Hepatocyte (in vitro differentiated cells): ENCODE measurements at regions not wholly inside any gene's neighbourhood (a gene's known extent, or its start where the extent isn't known, plus 50 kb on each side); places are given as distances from the start of the nearest gene placed in this dataset.

Source experiments
- DNase-seq: peaks from one replicate; pipeline ENCODE4 v3.0.0-alpha.2; 2016; ENCODE audit warnings: low spot score
- H2AFZ ChIP-seq: fragments of 200-600 bp; sonication (generic); 2 replicates; pipeline ENCODE4 v1.6.0; 2016; ENCODE audit warnings: antibody characterized with exemption, mild to moderate bottlenecking
- H3K27ac ChIP-seq: fragments of 200-600 bp; sonication (generic); 2 replicates; pipeline ENCODE4 v1.5.1; 2016; ENCODE audit warnings: mild to moderate bottlenecking
- H3K27me3 ChIP-seq: fragments of 200-600 bp; sonication (generic); 2 replicates; pipeline ENCODE4 v1.6.1; 2016
- H3K36me3 ChIP-seq: fragments of 200-600 bp; sonication (generic); replicated peaks from 2 replicates; pipeline ENCODE4 v1.5.1; 2016; ENCODE audit warnings: low read depth; ENCODE audit not compliant: insufficient read depth
- H3K4me1 ChIP-seq: fragments of 200-600 bp; sonication (generic); 2 replicates; pipeline ENCODE4 v1.5.1; 2016; ENCODE audit warnings: mild to moderate bottlenecking, moderate library complexity; ENCODE audit not compliant: insufficient read depth
- H3K4me2 ChIP-seq: fragments of 200-600 bp; sonication (generic); 2 replicates; pipeline ENCODE4 v1.6.0; 2016
- H3K4me3 ChIP-seq: fragments of 200-600 bp; sonication (generic); 2 replicates; pipeline ENCODE4 v1.5.1; 2016; ENCODE audit warnings: mild to moderate bottlenecking
- H3K79me2 ChIP-seq: fragments of 200-600 bp; sonication (generic); 2 replicates; pipeline ENCODE4 v1.6.0; 2017; ENCODE audit warnings: mild to moderate bottlenecking
- H3K9me2 ChIP-seq: fragments of 200-600 bp; sonication (generic); replicated peaks from 2 replicates; pipeline ENCODE4 v1.6.0; 2017; ENCODE audit warnings: mild to moderate bottlenecking; ENCODE audit not compliant: insufficient read depth
- H3K9me3 ChIP-seq: fragments of 200-600 bp; sonication (generic); 2 replicates; pipeline ENCODE4 v1.5.1; 2016; ENCODE audit warnings: low read depth, mild to moderate bottlenecking
- H4K20me1 ChIP-seq: fragments of 200-600 bp; sonication (generic); 2 replicates; pipeline ENCODE4 v1.6.0; 2016; ENCODE audit warnings: mild to moderate bottlenecking; ENCODE audit not compliant: insufficient read depth, poor library complexity, severe bottlenecking
- EZH2 ChIP-seq: fragments of 200-600 bp; sonication (generic); IDR thresholded peaks from 2 replicates; pipeline ENCODE4 v1.6.1; 2016; ENCODE audit warnings: antibody characterized with exemption, mild to moderate bottlenecking, borderline replicate concordance
- EZH2phosphoT487 ChIP-seq: fragments of 200-600 bp; sonication (generic); IDR thresholded peaks from one replicate; pipeline ENCODE4 v1.6.1; 2018; ENCODE audit warnings: antibody characterized with exemption, mild to moderate bottlenecking, low read depth, moderate library complexity; ENCODE audit not compliant: unreplicated experiment, severe bottlenecking
- WGBS: methylation state at CpG from one replicate; pipeline ENCODE4 v1.1.6; 2016; ENCODE audit warnings: low lambda C conversion rate; ENCODE audit errors: missing lambda C conversion rate; 5-methylcytosine and 5-hydroxymethylcytosine counted together
- TF ChIP-seq, protein P1 (sequence below): fragments of 200-600 bp; sonication (generic); IDR thresholded peaks from 2 replicates; pipeline ENCODE4 v1.5.1; 2016; ENCODE audit warnings: antibody characterized with exemption, mild to moderate bottlenecking; ENCODE audit not compliant: poor library complexity

DNA sequence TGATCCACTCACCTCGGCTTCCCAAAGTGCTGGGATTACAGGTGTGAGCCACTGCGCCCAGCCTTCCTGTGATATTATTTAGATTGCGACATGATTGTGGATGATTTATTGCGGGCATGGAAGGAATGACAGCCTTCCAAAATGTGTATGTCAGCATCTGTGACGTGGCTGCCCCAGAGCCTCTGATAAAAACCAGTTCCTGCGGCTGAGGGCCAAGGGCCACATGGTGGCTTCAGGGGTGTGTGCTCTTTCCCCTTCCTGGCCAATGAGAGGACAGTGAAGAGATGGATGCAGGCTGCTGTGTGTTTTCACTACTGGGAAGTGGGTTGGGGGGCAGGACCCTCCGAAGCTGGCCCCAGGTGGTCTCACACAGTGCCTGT is 57.4 kb upstream of the HGFAC start:
- Histone ChIP-seq H3K4me1 (peaks cover 24% of the 10 kb centered on the region), H3K79me2 (no peaks in the 10 kb centered on the region), H3K4me3 (no peak overlapping the region), H3K9me2 (no peaks in the 10 kb centered on the region), H3K27me3 (no peaks in the 10 kb centered on the region), H3K27ac (no peak overlapping the region), H2AFZ (no peak overlapping the region), H4K20me1 (no peaks in the 10 kb centered on the region), H3K9me3 (no peaks in the 10 kb centered on the region), H3K4me2 (peak overlapping the region; percentile 33), H3K36me3 (no peaks in the 10 kb centered on the region)
- no peak for DNase-seq
- WGBS = 91% methylated on average over 7 of the region's 7 CpGs
- no peak for TF ChIP-seq EZH2
- TF ChIP-seq, protein P1, sequence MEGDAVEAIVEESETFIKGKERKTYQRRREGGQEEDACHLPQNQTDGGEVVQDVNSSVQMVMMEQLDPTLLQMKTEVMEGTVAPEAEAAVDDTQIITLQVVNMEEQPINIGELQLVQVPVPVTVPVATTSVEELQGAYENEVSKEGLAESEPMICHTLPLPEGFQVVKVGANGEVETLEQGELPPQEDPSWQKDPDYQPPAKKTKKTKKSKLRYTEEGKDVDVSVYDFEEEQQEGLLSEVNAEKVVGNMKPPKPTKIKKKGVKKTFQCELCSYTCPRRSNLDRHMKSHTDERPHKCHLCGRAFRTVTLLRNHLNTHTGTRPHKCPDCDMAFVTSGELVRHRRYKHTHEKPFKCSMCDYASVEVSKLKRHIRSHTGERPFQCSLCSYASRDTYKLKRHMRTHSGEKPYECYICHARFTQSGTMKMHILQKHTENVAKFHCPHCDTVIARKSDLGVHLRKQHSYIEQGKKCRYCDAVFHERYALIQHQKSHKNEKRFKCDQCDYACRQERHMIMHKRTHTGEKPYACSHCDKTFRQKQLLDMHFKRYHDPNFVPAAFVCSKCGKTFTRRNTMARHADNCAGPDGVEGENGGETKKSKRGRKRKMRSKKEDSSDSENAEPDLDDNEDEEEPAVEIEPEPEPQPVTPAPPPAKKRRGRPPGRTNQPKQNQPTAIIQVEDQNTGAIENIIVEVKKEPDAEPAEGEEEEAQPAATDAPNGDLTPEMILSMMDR = no peak
- TF ChIP-seq EZH2phosphoT487 = no peak

DNA sequence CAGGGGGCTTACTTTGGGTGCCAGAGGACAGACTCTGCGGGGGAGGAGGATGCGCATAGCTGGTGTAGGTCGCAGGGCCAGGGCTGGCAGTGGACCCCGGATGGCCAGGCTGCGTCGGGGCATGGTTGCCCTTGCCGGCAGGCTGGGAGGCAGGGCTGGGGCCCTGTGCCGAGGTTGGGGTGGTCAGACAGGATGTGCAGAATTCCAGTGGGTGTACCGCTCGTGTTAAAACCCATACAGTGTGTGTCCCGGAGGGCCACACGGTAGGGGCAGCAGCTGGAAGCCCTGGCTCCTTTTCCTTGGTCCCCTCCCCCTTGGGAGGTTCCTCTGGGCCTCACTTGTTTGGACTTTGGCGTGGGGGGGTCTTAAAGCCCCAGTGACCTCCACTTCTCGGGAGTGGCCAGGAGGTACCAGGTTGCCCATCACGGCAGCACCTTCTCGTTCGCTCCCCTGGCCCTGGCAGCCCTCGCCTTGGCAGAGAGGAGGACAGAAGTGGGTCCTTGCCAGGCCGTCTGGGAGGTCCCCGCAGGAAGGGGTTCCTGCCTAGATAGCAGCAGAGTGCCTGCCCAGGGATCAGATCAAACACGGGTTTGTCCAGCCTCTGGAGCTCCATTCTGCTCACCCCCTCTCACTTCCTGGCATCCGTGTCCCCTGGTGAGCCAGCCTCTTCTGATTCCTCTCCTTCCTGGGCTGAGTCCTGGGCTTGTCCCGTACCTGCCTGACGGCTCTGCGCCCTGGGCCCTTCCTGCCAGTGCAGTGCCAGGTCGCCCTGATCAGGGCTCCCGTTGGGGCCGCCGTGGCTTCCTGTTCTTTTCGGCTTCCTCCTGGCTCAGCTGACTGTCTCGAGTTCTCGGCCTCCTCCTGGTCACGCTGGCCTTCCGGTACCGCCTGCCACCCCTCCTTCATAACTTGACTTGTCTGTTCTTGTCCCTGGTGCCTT is 56.7 kb upstream of the HGFAC start:
- Histone ChIP-seq H3K9me2 (no peaks in the 10 kb centered on the region), H3K4me1 (peaks cover 26% of the 10 kb centered on the region), H3K4me2 (peak overlapping the region; percentile 33), H4K20me1 (no peaks in the 10 kb centered on the region), H3K27me3 (no peaks in the 10 kb centered on the region), H3K4me3 (no peak overlapping the region), H3K79me2 (no peaks in the 10 kb centered on the region), H3K9me3 (no peaks in the 10 kb centered on the region), H3K36me3 (no peaks in the 10 kb centered on the region), H2AFZ (no peak overlapping the region), H3K27ac (peak overlapping the region; percentile 62)
- no peak for DNase-seq
- 91% methylated on average over 35 of the region's 35 CpGs for WGBS
- TF ChIP-seq EZH2 (no peak), EZH2phosphoT487 (no peak)
- TF ChIP-seq, protein P1 = no peak

DNA sequence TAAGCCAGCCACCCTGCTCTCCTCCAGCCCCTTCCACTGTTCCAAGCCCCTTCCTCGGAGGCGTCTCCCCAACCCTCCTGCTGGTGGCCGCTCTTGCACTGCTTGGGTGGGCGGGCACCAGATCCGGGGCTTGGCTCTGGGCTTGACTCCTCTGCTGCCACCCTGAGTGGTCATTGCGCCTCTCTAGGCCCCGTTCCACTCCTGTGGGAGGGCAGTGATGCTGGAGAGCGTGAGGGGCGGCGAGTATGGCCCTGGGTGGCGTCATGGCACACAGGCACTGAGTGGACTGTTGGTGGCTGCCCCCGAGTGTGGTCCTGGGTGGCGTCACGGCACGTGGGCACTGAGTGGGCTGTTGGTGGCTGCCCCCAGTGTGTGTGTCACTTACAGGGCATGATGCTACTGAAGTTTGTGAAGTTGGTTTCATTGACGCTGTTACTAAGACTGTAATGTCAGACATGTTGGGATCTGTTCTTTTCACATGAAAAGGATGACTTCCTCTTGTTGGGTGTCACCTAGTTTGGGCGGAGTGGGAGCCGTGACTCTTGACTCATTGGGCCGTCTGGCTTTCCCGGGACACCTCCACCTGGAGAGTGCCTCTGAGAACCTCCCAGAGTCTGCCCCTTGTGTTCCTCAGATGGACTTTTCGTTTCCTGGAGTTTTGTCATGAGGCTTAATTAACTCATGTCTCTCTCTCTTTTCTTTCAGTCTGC is 55.9 kb upstream of the HGFAC start:
- Histone ChIP-seq H3K27ac (peak overlapping the region; percentile 62), H3K4me3 (no peak overlapping the region), H2AFZ (no peak overlapping the region), H3K4me2 (no peak overlapping the region), H3K79me2 (no peaks in the 10 kb centered on the region), H3K36me3 (no peaks in the 10 kb centered on the region), H3K9me2 (no peaks in the 10 kb centered on the region), H3K4me1 (peaks cover 30% of the 10 kb centered on the region), H4K20me1 (no peaks in the 10 kb centered on the region), H3K9me3 (no peaks in the 10 kb centered on the region), H3K27me3 (no peaks in the 10 kb centered on the region)
- TF ChIP-seq, protein P1 = no peak
- TF ChIP-seq EZH2 (no peak), EZH2phosphoT487 (no peak)
- 94% methylated on average over 21 of the region's 21 CpGs for WGBS
- no peak for DNase-seq
